MM.1S (cell line): ENCODE measurements at regions not wholly inside any gene's neighbourhood (a gene's known extent, or its start where the extent isn't known, plus 50 kb on each side); places are given as distances from the start of the nearest gene placed in this dataset.

Experiments used
- DNase-seq: peaks from one replicate; pipeline ENCODE4 v3.0.0-alpha.2; 2015
- H2AFZ ChIP-seq: fragments of 300-600 bp; sonication (generic); 2 replicates; pipeline ENCODE4 v1.6.0; 2016; ENCODE audit warnings: antibody characterized with exemption, low read length
- H3F3A ChIP-seq: fragments of 300-600 bp; sonication (generic); 2 replicates; pipeline ENCODE4 v1.6.1; 2016; ENCODE audit warnings: mild to moderate bottlenecking, antibody characterized with exemption, low read length, moderate library complexity, mixed read lengths; ENCODE audit not compliant: insufficient read depth
- H3K27ac ChIP-seq: fragments of 300-600 bp; sonication (generic); 2 replicates; pipeline ENCODE4 v1.5.1; 2016; ENCODE audit warnings: mild to moderate bottlenecking, low read length
- H3K27me3 ChIP-seq: fragments of 300-600 bp; sonication (generic); replicated peaks from 2 replicates; pipeline ENCODE4 v1.6.0; 2016; ENCODE audit warnings: low read length; ENCODE audit not compliant: insufficient read depth
- H3K36me3 ChIP-seq: fragments of 300-600 bp; sonication (generic); replicated peaks from 2 replicates; pipeline ENCODE4 v1.6.1; 2016; ENCODE audit warnings: mild to moderate bottlenecking, low read length, mixed read lengths; ENCODE audit not compliant: insufficient read depth
- H3K4me1 ChIP-seq: fragments of 300-600 bp; sonication (generic); 2 replicates; pipeline ENCODE4 v1.6.1; 2016; ENCODE audit warnings: low read length, mixed read lengths
- H3K4me2 ChIP-seq: fragments of 300-600 bp; sonication (generic); 2 replicates; pipeline ENCODE4 v1.6.0; 2016; ENCODE audit warnings: low read depth, low read length
- H3K4me3 ChIP-seq: fragments of 300-600 bp; sonication (generic); 2 replicates; pipeline ENCODE4 v1.5.1; 2016; ENCODE audit warnings: low read length, mixed read lengths
- H3K79me2 ChIP-seq: fragments of 300-600 bp; sonication (generic); 2 replicates; pipeline ENCODE4 v1.6.1; 2016; ENCODE audit warnings: mixed run types, low read length, mixed read lengths
- H3K9ac ChIP-seq: fragments of 300-600 bp; sonication (generic); 2 replicates; pipeline ENCODE4 v1.6.1; 2016; ENCODE audit warnings: low read length, mixed read lengths
- H3K9me2 ChIP-seq: fragments of 300-600 bp; sonication (generic); replicated peaks from 2 replicates; pipeline ENCODE4 v1.6.1; 2016; ENCODE audit warnings: mild to moderate bottlenecking, low read length, mixed read lengths; ENCODE audit not compliant: insufficient read depth
- H3K9me3 ChIP-seq: fragments of 300-600 bp; sonication (generic); replicated peaks from 2 replicates; pipeline ENCODE4 v1.6.1; 2016; ENCODE audit warnings: mild to moderate bottlenecking, low read length, mixed read lengths; ENCODE audit not compliant: insufficient read depth
- H4K20me1 ChIP-seq: fragments of 300-600 bp; sonication (generic); 2 replicates; pipeline ENCODE4 v1.6.1; 2016; ENCODE audit warnings: mild to moderate bottlenecking, low read length, moderate library complexity, mixed read lengths; ENCODE audit not compliant: insufficient read depth
- CTCF ChIP-seq: fragments of 300-600 bp; sonication (generic); IDR thresholded peaks from 2 replicates; pipeline ENCODE4 v1.5.1; 2016; ENCODE audit warnings: antibody characterized with exemption, low read length, mixed read lengths
- EZH2 ChIP-seq: fragments of 300-600 bp; sonication (generic); optimal IDR thresholded peaks from 2 replicates; pipeline ENCODE3; 2017; ENCODE audit warnings: low read depth, mild to moderate bottlenecking, antibody characterized with exemption, low read length, mixed read lengths
- EZH2phosphoT487 ChIP-seq: fragments of 300-600 bp; sonication (generic); IDR thresholded peaks from 2 replicates; pipeline ENCODE4 v1.6.1; 2018; ENCODE audit warnings: antibody characterized with exemption, low read length

DNA sequence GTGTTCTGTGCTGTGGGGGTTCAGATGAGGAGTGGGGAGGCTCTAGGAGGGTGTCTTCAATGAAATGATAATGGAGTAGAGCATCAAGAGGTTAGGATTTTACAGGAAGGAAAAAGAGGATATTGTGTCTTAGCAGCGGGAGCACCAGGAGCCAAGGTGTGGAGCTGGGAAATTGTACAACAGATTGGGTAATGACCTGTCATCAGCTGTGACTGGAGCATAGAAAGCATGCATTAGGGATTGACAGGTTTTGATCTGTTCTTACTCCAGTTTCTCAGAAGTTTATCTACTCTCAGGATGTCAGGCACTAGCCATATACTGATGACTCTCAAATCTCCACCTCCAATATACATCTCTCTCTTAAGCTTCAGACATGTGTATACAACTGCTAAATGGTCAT is 196.9 kb downstream of the ARHGAP12 start:
- DNase-seq: no peak
- Histone ChIP-seq H3K4me1 (no peaks in the 10 kb centered on the region), H3K9ac (no peak overlapping the region), H3K27ac (no peak overlapping the region), H2AFZ (no peak overlapping the region), H3K4me3 (no peak overlapping the region), H3K9me2 (no peaks in the 10 kb centered on the region), H3K27me3 (no peaks in the 10 kb centered on the region), H3K79me2 (no peaks in the 10 kb centered on the region), H3K4me2 (no peak overlapping the region), H3K36me3 (no peaks in the 10 kb centered on the region), H3F3A (no peaks in the 10 kb centered on the region), H3K9me3 (no peaks in the 10 kb centered on the region), H4K20me1 (no peaks in the 10 kb centered on the region)
- TF ChIP-seq EZH2phosphoT487 (no peak), CTCF (no peak), EZH2 (no peak)

GRCh38 chr10:31730776-31731175 is 197.9 kb downstream of the ARHGAP12 start:
- no peaks in the 10 kb centered on the region for H4K20me1 ChIP-seq
- no peaks in the 10 kb centered on the region for H3K4me1 ChIP-seq
- H3K9me3 ChIP-seq: no peaks in the 10 kb centered on the region
- no peaks in the 10 kb centered on the region for H3F3A ChIP-seq
- no peak overlapping the region for H3K4me2 ChIP-seq
- H3K27me3 ChIP-seq: no peaks in the 10 kb centered on the region
- no peaks in the 10 kb centered on the region for H3K79me2 ChIP-seq
- no peaks in the 10 kb centered on the region for H3K9me2 ChIP-seq
- no peaks in the 10 kb centered on the region for H3K36me3 ChIP-seq
- no peak overlapping the region for H3K4me3 ChIP-seq
- H2AFZ ChIP-seq: no peak overlapping the region
- no peak for DNase-seq
- H3K27ac ChIP-seq: no peak overlapping the region
- TF ChIP-seq EZH2phosphoT487: no peak
- no peak overlapping the region for H3K9ac ChIP-seq

DNA sequence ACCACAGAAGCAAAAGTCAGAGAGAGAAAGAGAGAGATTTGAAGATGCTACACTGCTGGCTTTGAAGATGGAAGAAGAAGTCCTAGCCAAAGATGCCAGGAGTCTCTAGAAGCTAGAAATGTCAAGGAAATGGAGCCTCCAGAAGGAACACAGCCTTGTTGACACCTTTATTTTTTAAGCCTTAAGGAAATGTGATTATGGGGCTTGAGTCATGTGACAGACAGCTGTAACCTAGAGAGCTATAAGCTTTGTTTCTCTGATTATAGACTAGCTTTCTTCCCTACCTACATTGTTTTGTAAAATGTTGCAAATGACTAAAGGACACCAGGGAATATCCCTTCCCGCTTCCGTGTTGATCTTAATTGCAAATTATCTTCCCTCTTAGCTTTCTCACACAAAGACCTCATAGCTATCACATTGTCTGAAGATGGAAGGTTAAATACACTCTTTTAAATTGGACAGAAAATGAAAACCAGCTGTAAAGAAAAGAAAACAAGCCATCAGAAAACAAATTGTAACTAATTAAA is 199.9 kb downstream of the ARHGAP12 start:
- Histone ChIP-seq H3K36me3 (no peaks in the 10 kb centered on the region), H3K27me3 (no peaks in the 10 kb centered on the region), H3K4me1 (no peaks in the 10 kb centered on the region), H3K79me2 (no peaks in the 10 kb centered on the region), H3K9ac (no peak overlapping the region), H3F3A (no peaks in the 10 kb centered on the region), H3K4me2 (no peak overlapping the region), H3K27ac (no peak overlapping the region), H2AFZ (no peak overlapping the region), H3K9me3 (no peaks in the 10 kb centered on the region), H3K9me2 (no peaks in the 10 kb centered on the region), H3K4me3 (no peak overlapping the region), H4K20me1 (no peaks in the 10 kb centered on the region)
- DNase-seq: no peak
- TF ChIP-seq CTCF: no peak

DNA sequence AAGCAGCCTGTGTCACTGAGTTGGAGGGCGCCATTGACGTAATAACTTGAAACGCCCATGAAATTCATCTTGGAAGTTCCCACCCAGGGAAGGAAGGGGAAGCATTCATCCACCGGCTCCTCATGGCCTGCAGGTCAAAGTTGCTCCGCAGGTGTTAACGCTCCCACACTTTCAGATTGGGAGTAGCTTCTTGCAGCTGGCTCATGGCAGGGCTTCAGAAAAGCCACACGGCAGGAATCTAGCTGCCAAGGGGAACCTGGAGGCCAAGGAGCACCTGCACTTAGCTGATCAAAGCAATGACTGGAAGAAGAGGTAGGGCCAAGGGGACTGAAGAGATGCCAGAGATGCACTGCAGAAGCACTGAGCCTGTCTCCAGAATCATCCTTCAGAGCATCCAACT is 203.2 kb downstream of the ARHGAP12 start:
- Histone ChIP-seq H3K9ac (no peak overlapping the region), H2AFZ (no peak overlapping the region), H3K36me3 (no peaks in the 10 kb centered on the region), H3K27ac (no peak overlapping the region), H3K4me1 (no peaks in the 10 kb centered on the region), H3K79me2 (no peaks in the 10 kb centered on the region), H3F3A (no peaks in the 10 kb centered on the region), H3K27me3 (no peaks in the 10 kb centered on the region), H4K20me1 (no peaks in the 10 kb centered on the region), H3K4me3 (no peak overlapping the region), H3K4me2 (no peak overlapping the region), H3K9me3 (no peaks in the 10 kb centered on the region), H3K9me2 (no peaks in the 10 kb centered on the region)
- TF ChIP-seq EZH2: no peak
- no peak for TF ChIP-seq CTCF
- DNase-seq: no peak
